ENCODE measurements at regions not wholly inside any gene's neighbourhood (a gene's known extent, or its start where the extent isn't known, plus 50 kb on each side); places are given as distances from the start of the nearest gene placed in this dataset.
"Not testable (repeated sequence)": the region's sequence is repeated elsewhere in the genome, so short reads cannot be mapped to it uniquely, and the experiment has no call there.

DNA sequence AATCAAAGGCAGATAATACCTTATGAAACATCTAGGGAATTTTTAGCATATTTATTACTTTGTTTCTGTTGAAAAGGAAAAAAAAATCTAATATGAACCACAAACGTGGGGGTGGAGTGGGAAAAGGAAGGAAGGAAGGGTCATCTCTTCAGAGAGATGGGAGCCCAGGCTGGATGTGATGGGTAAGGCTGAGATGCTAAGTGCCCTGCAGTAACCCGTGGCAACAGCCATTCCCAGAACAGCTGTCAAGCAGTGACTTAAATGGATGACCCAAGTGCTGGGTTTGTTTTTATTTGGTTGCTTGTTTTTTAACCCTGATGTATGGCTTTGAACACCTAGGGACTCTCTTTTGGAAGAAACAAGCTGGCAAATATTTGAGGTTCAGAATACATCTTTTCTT lies 50.7 kb upstream of the KLF7 start:
- no peak for DNase-seq

GRCh38 chr2:207217442-207217841 lies 51.7 kb upstream of the KLF7 start:
- no peak for DNase-seq

- DNase-seq: no peak
Measured at GRCh38 chr2:207219081-207219630, 53.4 kb upstream of the KLF7 start.

GRCh38 chr2:207219676-207220501 lies 54.1 kb upstream of the KLF7 start:
- DNase-seq: no peak

DNA sequence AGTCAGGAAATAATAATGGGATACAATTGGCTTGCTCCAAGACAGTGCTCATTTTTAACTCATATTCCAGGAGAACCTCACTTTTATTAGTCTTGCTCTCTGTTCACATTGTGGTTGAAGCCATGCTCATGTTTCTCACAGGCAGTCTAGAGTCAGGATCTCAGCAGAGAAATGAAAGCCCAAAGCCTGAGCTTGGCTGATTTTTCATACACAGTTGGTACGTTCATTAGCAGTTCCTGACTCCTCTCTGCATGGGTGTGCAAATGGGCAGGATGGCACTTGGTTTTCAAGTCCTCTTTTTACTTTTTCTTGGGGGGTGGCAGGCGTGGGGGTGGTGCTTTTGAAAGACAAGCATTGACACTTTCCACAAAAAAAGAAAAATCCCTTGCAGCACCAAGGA lies 56.0 kb upstream of the KLF7 start:
- no peak for DNase-seq

DNA sequence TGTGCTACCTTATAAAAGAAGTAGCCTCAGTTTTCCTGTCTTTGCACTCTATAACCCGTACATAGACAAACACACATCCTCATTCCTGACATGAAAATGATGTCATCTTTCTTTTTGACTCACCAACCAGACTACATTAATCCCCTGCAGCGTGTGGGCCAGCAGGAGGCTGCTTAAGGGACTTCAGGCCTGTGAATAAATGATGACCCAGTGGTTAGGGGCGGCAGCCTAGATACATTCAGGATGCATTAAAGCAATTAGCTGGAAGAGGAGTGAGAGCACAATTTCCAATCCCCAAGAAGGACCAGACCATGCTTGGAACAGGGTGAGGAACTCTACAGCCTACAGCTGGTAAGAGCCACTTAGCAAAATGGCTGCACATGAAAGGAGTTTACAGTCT lies 57.3 kb upstream of the KLF7 start:
- peak; percentile 57 for DNase-seq

DNA sequence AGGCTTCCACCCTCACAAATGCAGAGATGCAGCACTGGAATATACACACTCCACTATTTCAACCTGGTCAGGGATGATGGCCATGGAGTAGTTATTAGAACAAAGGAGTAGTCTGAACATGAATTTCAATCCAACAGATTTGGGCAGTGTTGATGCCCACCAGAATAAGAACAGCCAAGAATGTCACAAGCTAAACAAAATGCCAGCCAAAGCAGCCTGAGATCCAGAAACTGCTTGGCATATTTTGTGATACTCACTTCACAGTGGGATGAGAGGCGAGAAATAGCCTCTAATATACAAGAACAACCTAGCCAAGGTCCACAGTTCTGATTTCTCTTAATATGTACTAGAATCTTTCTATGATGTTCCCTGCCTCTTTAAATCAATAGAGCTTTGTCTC lies 58.6 kb upstream of the KLF7 start:
- no peak for DNase-seq

DNA sequence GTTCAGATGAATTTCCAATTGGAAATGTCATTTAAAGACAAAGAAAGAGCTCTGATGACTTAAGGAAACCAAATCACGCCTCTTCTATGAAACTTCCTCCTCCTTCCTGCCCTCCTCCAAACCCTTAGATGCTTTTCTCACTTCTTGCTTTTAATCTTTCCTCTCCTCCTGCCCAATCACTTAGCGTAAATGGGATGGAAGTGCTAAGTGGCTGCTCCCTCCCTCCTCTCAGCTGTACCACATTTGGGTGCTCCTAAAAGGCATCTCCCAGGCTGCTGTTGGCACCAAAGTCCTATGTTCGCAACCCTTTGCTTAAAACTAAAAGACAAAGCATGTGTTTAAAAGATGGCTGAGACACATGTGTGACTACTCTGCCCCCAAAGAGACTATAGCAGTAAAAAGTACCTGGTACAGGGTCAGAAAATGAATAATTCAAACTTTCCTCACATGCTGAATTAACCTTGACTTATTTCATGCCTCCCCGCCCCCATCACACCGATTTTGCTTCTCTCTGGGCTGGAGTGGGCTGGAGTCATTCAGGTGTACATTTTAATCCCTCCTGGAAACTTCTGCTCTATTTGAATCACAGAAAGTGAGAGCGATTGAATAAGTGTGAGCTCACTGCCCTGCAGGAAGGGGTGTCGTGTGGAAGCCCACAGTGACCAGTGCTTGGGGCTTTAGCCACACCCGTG lies 59.2 kb upstream of the KLF7 start:
- DNase-seq: peak; percentile 80

DNA sequence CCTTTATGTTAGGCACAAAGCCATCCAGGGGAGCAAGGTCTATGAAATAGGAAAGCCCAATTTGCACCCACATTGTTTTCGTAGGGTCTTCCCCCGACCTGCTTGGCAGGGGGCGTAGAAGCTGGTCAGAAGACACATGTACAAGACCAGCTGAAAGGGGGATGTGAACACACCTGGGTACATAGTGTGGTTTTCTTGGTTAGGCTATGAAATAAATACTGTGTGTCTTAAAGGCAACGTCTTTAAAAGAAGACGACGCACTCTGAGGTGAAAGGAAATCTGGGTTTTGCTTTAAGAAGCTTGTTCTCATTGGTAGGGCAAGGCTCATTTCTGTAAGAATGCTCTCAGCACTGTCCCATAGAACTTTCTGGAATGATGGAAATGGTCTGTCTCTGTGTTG lies 60.0 kb upstream of the KLF7 start:
- no peak for DNase-seq

DNA sequence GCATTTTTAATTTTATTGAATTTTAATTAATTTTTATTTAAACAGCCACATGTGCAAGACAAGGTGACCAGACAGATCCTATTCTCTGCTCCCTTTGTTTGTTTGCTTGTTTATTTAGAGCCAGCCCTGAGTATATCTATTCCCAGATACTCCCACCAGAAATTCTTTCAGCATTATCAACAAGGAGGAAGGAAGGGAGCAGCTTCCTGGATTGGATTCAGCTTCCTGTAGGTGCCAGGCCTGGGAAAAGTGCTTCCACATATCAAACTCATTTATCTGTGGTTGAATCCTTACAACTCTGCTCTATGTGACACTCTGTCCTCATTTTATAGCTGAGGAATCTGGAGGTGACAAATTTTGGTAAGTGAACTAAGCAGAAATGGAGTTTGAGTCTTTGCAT lies 60.5 kb upstream of the KLF7 start:
- no peak for DNase-seq

GRCh38 chr2:207226671-207227061 lies 60.9 kb upstream of the KLF7 start:
- no peak for DNase-seq

DNA sequence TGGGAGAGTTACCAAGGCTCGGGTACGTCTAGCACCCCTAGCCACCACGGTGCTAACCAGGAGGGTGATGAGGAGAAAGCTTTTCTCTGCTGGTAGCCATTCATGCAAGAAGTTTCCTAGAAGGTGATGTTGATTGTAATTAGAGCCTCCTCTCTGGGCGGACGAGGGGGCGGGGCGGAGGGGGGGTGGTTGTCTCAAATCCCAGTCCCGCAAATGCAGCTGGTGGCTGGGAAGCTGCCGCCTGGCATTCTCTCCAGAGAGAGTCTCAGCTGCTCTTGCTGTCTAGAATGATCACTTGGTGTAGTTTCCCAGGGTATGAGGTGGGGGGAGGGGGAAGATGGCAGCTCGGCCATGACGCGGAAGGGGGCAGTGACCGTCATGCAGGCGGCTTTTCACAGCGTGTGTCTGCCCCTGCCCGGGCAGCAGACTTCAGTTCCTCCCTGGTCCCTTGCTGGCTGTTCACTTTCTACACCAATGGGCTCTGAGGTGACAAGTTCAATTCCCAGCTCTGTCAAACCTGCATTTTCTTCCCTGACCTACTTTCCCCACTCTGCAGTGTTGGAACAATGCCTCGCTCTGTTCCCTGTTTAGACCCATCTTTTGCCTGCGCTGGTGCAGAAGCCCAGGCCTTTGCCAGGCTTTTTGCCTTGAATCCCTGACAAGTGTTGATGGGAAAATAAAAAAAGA lies 61.5 kb upstream of the KLF7 start:
- DNase-seq: no peak

- no peak for DNase-seq
Measured at GRCh38 chr2:207227749-207228145, 62.0 kb upstream of the KLF7 start.

DNA sequence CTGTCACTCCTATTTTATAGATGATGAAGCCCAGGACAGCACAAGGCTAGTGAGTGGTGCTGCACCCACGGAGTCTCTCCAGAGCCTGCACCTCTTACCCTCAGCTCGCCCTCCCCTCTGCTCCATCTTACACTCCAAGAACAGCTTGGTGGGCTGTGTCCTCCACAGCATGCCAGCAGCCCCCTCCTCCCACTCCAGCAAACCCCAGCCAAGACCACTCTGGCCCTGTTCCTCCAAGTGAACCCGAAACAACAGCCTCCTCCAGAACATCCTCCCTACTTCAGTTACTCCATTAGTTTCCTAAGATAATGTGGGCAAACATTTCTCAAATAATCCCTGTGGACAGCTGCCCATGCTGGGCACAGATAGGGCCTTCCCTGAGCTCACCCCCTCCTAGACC lies 62.7 kb upstream of the KLF7 start:
- DNase-seq: no peak

DNA sequence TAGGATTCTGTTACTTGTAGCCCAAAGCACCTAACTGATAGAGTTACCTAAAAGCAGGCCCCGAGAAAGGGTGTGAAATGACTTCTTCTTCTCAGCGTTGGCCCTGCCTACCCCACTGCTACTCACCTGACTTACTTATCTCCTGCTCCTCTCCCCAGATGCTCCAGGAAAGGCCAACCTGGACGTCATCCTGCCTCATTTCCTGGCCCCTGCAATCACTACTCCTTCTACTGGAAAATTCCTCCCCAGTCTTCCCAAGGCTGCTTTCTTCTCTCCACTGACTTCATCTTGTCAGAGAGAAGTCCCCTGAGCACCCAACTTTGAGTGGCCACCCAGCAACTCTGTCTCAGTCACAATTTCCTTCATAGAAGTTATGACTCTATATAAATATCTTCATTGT lies 63.4 kb upstream of the KLF7 start:
- no peak for DNase-seq

DNA sequence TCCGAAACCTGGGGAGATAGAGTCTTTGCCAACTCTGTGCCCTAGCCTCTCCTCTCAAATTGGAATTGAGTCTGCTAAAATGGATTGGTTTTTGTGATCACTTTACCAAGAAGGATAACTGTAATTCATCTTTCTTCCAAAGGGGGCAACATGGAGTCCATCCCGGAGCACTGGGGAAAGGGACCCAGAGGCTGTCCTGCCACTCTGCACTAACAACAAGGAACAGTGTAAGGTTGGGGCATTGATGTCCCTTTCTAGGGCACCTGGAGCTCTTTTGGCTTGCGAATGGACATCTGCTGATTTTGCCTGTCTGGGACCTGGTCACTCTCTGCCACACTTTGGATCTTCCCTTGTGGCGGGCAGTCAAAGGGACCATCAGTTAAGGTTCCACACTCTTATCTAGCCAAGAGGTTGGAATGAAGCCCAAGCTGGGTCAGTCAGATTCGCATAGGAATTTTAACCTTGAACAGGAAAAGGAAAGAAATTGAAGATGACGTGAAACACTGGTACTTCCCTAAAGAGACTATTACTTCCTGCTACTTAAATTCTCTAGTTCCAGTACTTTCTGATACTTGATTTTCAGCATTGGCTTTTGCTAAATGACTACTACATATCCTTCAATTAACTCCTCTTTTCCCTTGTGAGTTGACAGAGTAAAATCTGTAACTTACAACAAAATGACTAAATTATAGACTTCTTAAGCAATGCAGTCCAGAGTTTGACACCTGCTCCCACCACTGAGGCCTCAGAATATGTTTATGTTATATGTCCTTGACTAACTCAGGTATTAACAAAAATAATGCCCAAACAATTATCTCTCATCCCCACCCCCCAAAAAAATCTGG lies 64.7 kb upstream of the KLF7 start:
- no peak for DNase-seq

DNA sequence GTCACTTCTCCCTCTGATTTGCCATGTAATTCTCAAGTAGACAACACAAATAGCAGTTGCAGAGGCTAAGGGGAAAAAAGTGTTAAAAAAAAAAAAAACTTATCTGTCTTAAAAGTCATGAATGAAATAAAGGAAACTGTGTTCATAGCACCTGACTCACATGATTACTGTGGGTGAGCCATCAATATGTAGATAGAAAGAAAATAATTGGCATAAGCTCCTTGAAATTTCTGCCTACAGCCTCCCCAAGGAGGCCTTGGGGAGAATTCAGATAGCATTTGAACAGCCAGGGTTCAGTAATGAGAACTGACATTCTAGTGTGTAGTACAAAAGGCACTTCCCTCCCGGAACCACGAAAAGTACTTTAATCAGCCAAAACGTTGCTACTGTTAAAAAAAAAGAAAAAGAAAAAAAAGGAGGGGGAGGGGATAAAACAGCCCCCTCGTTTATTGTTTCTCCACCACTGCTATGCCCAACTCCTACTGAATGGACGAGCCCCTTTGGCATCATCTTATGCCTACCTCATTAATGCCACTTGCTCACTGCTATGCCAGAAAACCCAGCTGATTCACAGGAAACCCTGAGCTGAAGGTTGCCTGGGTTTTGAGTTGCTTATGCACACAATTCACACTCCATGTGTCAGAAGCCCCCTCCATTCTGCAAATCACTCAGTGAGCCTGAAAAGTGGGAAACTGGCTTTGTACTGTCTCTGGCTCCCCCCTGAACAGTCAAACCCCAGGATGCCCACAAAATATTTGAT lies 65.5 kb upstream of the KLF7 start:
- DNase-seq: peak; percentile 32

GRCh38 chr2:207231967-207232366 lies 66.2 kb upstream of the KLF7 start:
- DNase-seq: no peak

GRCh38 chr2:207233141-207233540 lies 67.4 kb upstream of the KLF7 start:
- DNase-seq: not testable (repeated sequence)

- no peak for DNase-seq
Measured at GRCh38 chr2:207233731-207234130, 68.0 kb upstream of the KLF7 start.

DNA sequence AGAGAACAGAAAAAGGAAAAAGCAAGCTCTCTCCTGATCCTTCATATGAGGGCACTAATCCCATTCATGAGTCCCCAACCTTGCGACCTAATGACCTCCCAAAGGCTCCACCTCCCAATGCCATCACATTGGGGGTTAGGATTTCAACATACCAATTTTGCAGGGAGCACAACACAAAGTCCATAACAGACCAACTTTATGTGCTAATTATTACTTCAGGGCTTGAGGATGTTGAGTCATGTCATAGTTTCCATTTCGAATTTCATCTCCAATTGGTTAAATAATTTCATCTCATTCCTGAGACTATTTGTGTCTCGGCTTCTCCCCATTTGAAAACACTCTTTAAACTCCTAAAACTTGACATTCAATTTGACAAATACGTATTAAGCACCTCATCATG lies 69.9 kb upstream of the KLF7 start:
- no peak for DNase-seq

All from activated CD4-positive, alpha-beta T cell treated with anti-CD3 and anti-CD28 coated beads for 48 hours (primary cell).